ENCODE measurements at regions not wholly inside any gene's neighbourhood (a gene's known extent, or its start where the extent isn't known, plus 50 kb on each side); places are given as distances from the start of the nearest gene placed in this dataset.

GRCh38 chr20:12416281-12416680, 498.6 kb downstream of the BTBD3 start:
- H3K4me1 ChIP-seq (ENCODE audit: control insufficient read depth, insufficient read depth, low read length) = peaks cover 4% of the 10 kb centered on the region
- no peaks in the 10 kb centered on the region for H3K27me3 ChIP-seq (ENCODE audit: control insufficient read depth in 1 of 2, insufficient read depth in 2 of 2, low read length in 2 of 2)
- no peaks in the 10 kb centered on the region for H3K9me3 ChIP-seq (ENCODE audit: control insufficient read depth in 2 of 2, low read length in 2 of 2)
- H3K9ac ChIP-seq (ENCODE audit: low read length in 2 of 2) = no peak overlapping the region
- H3K4me3 ChIP-seq (ENCODE audit: low read length in 2 of 2) = no peak overlapping the region
- no peaks in the 10 kb centered on the region for H3K36me3 ChIP-seq (ENCODE audit: control insufficient read depth in 2 of 2, insufficient read depth in 2 of 2, low read length in 2 of 2)
- no peak overlapping the region for H3K27ac ChIP-seq (ENCODE audit: low read length)

DNA sequence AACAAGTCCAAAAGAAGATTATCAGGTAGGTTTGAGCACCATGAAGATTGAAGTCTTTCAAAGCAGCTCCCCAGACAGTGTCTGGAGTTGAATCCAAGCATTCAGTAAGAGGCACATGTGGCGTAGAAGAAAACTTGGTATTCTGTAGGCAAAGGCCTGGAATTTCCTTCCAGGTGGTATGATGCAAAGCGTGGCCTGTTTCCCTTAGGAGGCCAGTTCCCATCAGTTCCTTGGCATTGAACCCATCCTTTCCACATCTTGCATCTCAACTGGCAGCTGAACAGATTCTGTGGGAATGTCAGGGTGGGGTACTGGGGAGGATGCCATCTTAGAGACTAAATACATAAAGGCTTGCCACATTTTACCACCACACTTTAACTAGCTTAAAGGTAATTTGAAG, 516.0 kb downstream of the BTBD3 start:
- H3K4me1 ChIP-seq (ENCODE audit: control insufficient read depth, insufficient read depth, low read length) = no peaks in the 10 kb centered on the region
- no peak overlapping the region for H3K9ac ChIP-seq (ENCODE audit: low read length in 2 of 2)
- no peaks in the 10 kb centered on the region for H3K27me3 ChIP-seq (ENCODE audit: control insufficient read depth in 1 of 2, insufficient read depth in 2 of 2, low read length in 2 of 2)
- no peak overlapping the region for H3K4me3 ChIP-seq (ENCODE audit: low read length in 2 of 2)
- no peaks in the 10 kb centered on the region for H3K36me3 ChIP-seq (ENCODE audit: control insufficient read depth in 2 of 2, insufficient read depth in 2 of 2, low read length in 2 of 2)
- no peaks in the 10 kb centered on the region for H3K9me3 ChIP-seq (ENCODE audit: control insufficient read depth in 2 of 2, low read length in 2 of 2)
- H3K27ac ChIP-seq (ENCODE audit: low read length) = no peak overlapping the region

- no peak overlapping the region for H3K4me3 ChIP-seq (ENCODE audit: low read length in 2 of 2)
- no peaks in the 10 kb centered on the region for H3K36me3 ChIP-seq (ENCODE audit: control insufficient read depth in 2 of 2, insufficient read depth in 2 of 2, low read length in 2 of 2)
- no peaks in the 10 kb centered on the region for H3K27me3 ChIP-seq (ENCODE audit: control insufficient read depth in 1 of 2, insufficient read depth in 2 of 2, low read length in 2 of 2)
- no peak overlapping the region for H3K27ac ChIP-seq (ENCODE audit: low read length)
- peaks cover 0 to 5% of the 10 kb centered on the region in 2 donors for H3K9me3 ChIP-seq (ENCODE audit: control insufficient read depth in 2 of 2, low read length in 2 of 2)
- H3K4me1 ChIP-seq (ENCODE audit: control insufficient read depth, insufficient read depth, low read length) = no peaks in the 10 kb centered on the region
- no peak overlapping the region for H3K9ac ChIP-seq (ENCODE audit: low read length in 2 of 2)
Measured at GRCh38 chr20:12434672-12435071, 517.0 kb downstream of the BTBD3 start.

- Histone ChIP-seq H3K27me3 (ENCODE audit: control insufficient read depth in 1 of 2, insufficient read depth in 2 of 2, low read length in 2 of 2) (no peaks in the 10 kb centered on the region), H3K9me3 (ENCODE audit: control insufficient read depth in 2 of 2, low read length in 2 of 2) (peaks cover 0 to 5% of the 10 kb centered on the region in 2 donors), H3K9ac (ENCODE audit: low read length in 2 of 2) (no peak overlapping the region), H3K36me3 (ENCODE audit: control insufficient read depth in 2 of 2, insufficient read depth in 2 of 2, low read length in 2 of 2) (no peaks in the 10 kb centered on the region), H3K4me3 (ENCODE audit: low read length in 2 of 2) (no peak overlapping the region), H3K27ac (ENCODE audit: low read length) (no peak overlapping the region), H3K4me1 (ENCODE audit: control insufficient read depth, insufficient read depth, low read length) (no peaks in the 10 kb centered on the region)
Measured at GRCh38 chr20:12435268-12435667, 517.6 kb downstream of the BTBD3 start.

- H3K9me3 ChIP-seq (ENCODE audit: control insufficient read depth in 2 of 2, low read length in 2 of 2) = peaks cover 0 to 2% of the 10 kb centered on the region in 2 donors
- H3K36me3 ChIP-seq (ENCODE audit: control insufficient read depth in 2 of 2, insufficient read depth in 2 of 2, low read length in 2 of 2) = no peaks in the 10 kb centered on the region
- H3K4me1 ChIP-seq (ENCODE audit: control insufficient read depth, insufficient read depth, low read length) = no peaks in the 10 kb centered on the region
- no peaks in the 10 kb centered on the region for H3K27me3 ChIP-seq (ENCODE audit: control insufficient read depth in 1 of 2, insufficient read depth in 2 of 2, low read length in 2 of 2)
- no peak overlapping the region for H3K27ac ChIP-seq (ENCODE audit: low read length)
- H3K9ac ChIP-seq (ENCODE audit: low read length in 2 of 2) = no peak overlapping the region
- H3K4me3 ChIP-seq (ENCODE audit: low read length in 2 of 2) = no peak overlapping the region
Measured at GRCh38 chr20:12453711-12454110, 536.0 kb downstream of the BTBD3 start.

DNA sequence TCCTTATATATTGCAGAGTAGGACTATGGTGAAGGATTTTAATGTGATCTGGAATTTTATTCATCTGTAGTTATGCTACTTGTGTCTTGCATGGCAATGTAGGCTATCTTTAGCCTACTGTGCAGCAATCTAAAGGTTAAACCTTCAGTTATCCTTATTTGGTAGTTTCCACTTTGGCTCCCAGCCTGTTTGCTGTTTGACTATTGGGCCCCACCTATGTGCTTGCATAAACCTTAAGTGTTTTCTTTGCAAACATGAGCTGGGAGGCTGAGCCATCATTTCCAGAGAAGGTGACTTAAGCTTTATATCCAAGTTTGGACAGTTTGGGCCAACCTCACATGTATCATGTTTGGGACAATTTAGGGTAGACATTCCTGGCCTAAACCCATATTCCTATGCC, 537.5 kb downstream of the BTBD3 start:
- no peak overlapping the region for H3K9ac ChIP-seq (ENCODE audit: low read length in 2 of 2)
- no peaks in the 10 kb centered on the region for H3K4me1 ChIP-seq (ENCODE audit: control insufficient read depth, insufficient read depth, low read length)
- H3K27ac ChIP-seq (ENCODE audit: low read length) = no peak overlapping the region
- H3K27me3 ChIP-seq (ENCODE audit: control insufficient read depth in 1 of 2, insufficient read depth in 2 of 2, low read length in 2 of 2) = no peaks in the 10 kb centered on the region
- H3K9me3 ChIP-seq (ENCODE audit: control insufficient read depth in 2 of 2, low read length in 2 of 2) = peaks cover 0 to 2% of the 10 kb centered on the region in 2 donors
- no peaks in the 10 kb centered on the region for H3K36me3 ChIP-seq (ENCODE audit: control insufficient read depth in 2 of 2, insufficient read depth in 2 of 2, low read length in 2 of 2)
- H3K4me3 ChIP-seq (ENCODE audit: low read length in 2 of 2) = no peak overlapping the region

GRCh38 chr20:12458241-12458640, 540.5 kb downstream of the BTBD3 start:
- Histone ChIP-seq H3K27ac (ENCODE audit: low read length) (no peak overlapping the region), H3K36me3 (ENCODE audit: control insufficient read depth in 2 of 2, insufficient read depth in 2 of 2, low read length in 2 of 2) (no peaks in the 10 kb centered on the region), H3K9me3 (ENCODE audit: control insufficient read depth in 2 of 2, low read length in 2 of 2) (no peaks in the 10 kb centered on the region)

GRCh38 chr20:12464036-12464435, 544.7 kb upstream of the SPTLC3 start:
- no peaks in the 10 kb centered on the region for H3K36me3 ChIP-seq (ENCODE audit: control insufficient read depth in 2 of 2, insufficient read depth in 2 of 2, low read length in 2 of 2)
- no peaks in the 10 kb centered on the region for H3K4me1 ChIP-seq (ENCODE audit: control insufficient read depth, insufficient read depth, low read length)
- H3K27ac ChIP-seq (ENCODE audit: low read length) = no peak overlapping the region
- no peaks in the 10 kb centered on the region for H3K27me3 ChIP-seq (ENCODE audit: control insufficient read depth in 1 of 2, insufficient read depth in 2 of 2, low read length in 2 of 2)
- H3K9ac ChIP-seq (ENCODE audit: low read length in 2 of 2) = no peak overlapping the region
- no peak overlapping the region for H3K4me3 ChIP-seq (ENCODE audit: low read length in 2 of 2)
- no peaks in the 10 kb centered on the region for H3K9me3 ChIP-seq (ENCODE audit: control insufficient read depth in 2 of 2, low read length in 2 of 2)

More at GRCh38 chr20:12458241-12458640, 540.5 kb downstream of the BTBD3 start:
- Histone ChIP-seq H3K9ac (ENCODE audit: low read length in 2 of 2) (no peak overlapping the region), H3K27me3 (ENCODE audit: control insufficient read depth in 1 of 2, insufficient read depth in 2 of 2, low read length in 2 of 2) (no peaks in the 10 kb centered on the region), H3K4me1 (ENCODE audit: control insufficient read depth, insufficient read depth, low read length) (no peaks in the 10 kb centered on the region), H3K4me3 (ENCODE audit: low read length in 2 of 2) (no peak overlapping the region)

DNA sequence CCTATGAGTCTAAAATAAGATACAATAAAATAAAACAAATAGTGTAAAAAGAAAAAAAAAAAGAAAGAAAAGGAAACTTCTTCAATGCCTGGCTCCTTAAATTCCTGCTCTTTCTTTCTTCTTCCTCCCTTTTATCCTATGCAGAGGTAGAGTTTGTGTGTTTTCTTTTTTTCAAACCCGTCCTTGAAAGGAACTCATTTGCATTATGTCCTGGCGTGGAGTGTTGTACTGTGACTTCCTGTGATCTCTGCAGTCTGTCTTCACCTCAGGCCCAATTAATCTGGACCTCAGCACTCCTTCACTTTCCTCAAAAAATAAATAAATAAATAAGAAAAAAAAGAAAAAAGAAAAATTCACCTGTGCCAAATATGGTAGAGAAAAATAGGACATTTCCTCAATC, 541.9 kb upstream of the SPTLC3 start:
- Histone ChIP-seq H3K9ac (ENCODE audit: low read length in 2 of 2) (no peak overlapping the region), H3K36me3 (ENCODE audit: control insufficient read depth in 2 of 2, insufficient read depth in 2 of 2, low read length in 2 of 2) (no peaks in the 10 kb centered on the region), H3K27me3 (ENCODE audit: control insufficient read depth in 1 of 2, insufficient read depth in 2 of 2, low read length in 2 of 2) (no peaks in the 10 kb centered on the region), H3K4me1 (ENCODE audit: control insufficient read depth, insufficient read depth, low read length) (no peaks in the 10 kb centered on the region), H3K9me3 (ENCODE audit: control insufficient read depth in 2 of 2, low read length in 2 of 2) (no peaks in the 10 kb centered on the region), H3K27ac (ENCODE audit: low read length) (no peak overlapping the region), H3K4me3 (ENCODE audit: low read length in 2 of 2) (no peak overlapping the region)

- H3K9ac ChIP-seq (ENCODE audit: low read length in 2 of 2) = no peak overlapping the region
- H3K4me3 ChIP-seq (ENCODE audit: low read length in 2 of 2) = no peak overlapping the region
- H3K27me3 ChIP-seq (ENCODE audit: control insufficient read depth in 1 of 2, insufficient read depth in 2 of 2, low read length in 2 of 2) = no peaks in the 10 kb centered on the region
- H3K9me3 ChIP-seq (ENCODE audit: control insufficient read depth in 2 of 2, low read length in 2 of 2) = no peaks in the 10 kb centered on the region
- H3K4me1 ChIP-seq (ENCODE audit: control insufficient read depth, insufficient read depth, low read length) = no peaks in the 10 kb centered on the region
- no peaks in the 10 kb centered on the region for H3K36me3 ChIP-seq (ENCODE audit: control insufficient read depth in 2 of 2, insufficient read depth in 2 of 2, low read length in 2 of 2)
- H3K27ac ChIP-seq (ENCODE audit: low read length) = no peak overlapping the region
Measured at GRCh38 chr20:12467758-12468157, 541.0 kb upstream of the SPTLC3 start.

DNA sequence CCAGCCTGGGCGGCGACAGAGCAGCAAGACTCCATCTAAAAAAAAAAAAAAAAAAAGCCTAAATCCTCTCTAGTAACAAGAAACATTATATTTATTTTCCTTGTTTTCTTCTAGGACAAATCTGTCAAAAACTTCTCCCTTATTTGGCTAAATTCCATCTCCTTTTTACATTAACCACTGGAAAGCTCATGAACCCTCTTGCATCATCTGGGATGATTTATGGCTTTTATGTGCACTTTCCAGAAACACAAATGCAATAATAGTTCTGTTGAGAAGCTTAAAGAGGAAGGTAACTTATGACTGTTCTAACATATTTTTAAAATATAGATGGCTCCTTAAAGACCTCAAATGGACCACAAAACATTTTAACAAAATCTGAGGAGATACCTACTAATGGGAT, 526.1 kb upstream of the SPTLC3 start:
- H3K4me1 ChIP-seq (ENCODE audit: control insufficient read depth, insufficient read depth, low read length) = no peaks in the 10 kb centered on the region
- H3K36me3 ChIP-seq (ENCODE audit: control insufficient read depth in 2 of 2, insufficient read depth in 2 of 2, low read length in 2 of 2) = no peaks in the 10 kb centered on the region
- no peaks in the 10 kb centered on the region for H3K27me3 ChIP-seq (ENCODE audit: control insufficient read depth in 1 of 2, insufficient read depth in 2 of 2, low read length in 2 of 2)
- no peak overlapping the region for H3K4me3 ChIP-seq (ENCODE audit: low read length in 2 of 2)
- H3K9me3 ChIP-seq (ENCODE audit: control insufficient read depth in 2 of 2, low read length in 2 of 2) = no peaks in the 10 kb centered on the region
- H3K9ac ChIP-seq (ENCODE audit: low read length in 2 of 2) = no peak overlapping the region
- no peak overlapping the region for H3K27ac ChIP-seq (ENCODE audit: low read length)
